Tibial nerve (tissue), 4 donors: ENCODE measurements at regions not wholly inside any gene's neighbourhood (a gene's known extent, or its start where the extent isn't known, plus 50 kb on each side); places are given as distances from the start of the nearest gene placed in this dataset.

Experiments used
- CTCF ChIP-seq, 5 experiments: fragments of 200-600 bp in 3 of 5; fragments of 450-650 bp in 2 of 5; sonication (generic) in 3 of 5; IDR thresholded peaks; one replicate each; pipeline ENCODE4 v1.5.1; 2016 to 2019; ENCODE audit warnings: antibody characterized with exemption in 5 of 5, mild to moderate bottlenecking in 3 of 5, moderate library complexity in 2 of 5
- EP300 ChIP-seq, 2 donors: sonication (generic); formaldehyde crosslinking; IDR thresholded peaks; one replicate each; pipeline ENCODE4 v1.6.1; 2017; ENCODE audit warnings: antibody characterized with exemption in 2 of 2, mild to moderate bottlenecking in 1 of 2

- TF ChIP-seq CTCF (IDR thresholded peaks at IDR 0.05) (no peak), EP300 (IDR thresholded peaks at IDR 0.05) (no peak)
Measured at GRCh38 chr1:5765997-5766913, 226.0 kb downstream of the NPHP4 start.
